LNCAP (cell line): ENCODE measurements at regions not wholly inside any gene's neighbourhood (a gene's known extent, or its start where the extent isn't known, plus 50 kb on each side); places are given as distances from the start of the nearest gene placed in this dataset.

Experiments
- CTCF ChIP-seq: fragments of 450-650 bp; IDR thresholded peaks from 2 replicates; pipeline ENCODE4 v1.5.1; 2017; ENCODE audit warnings: mild to moderate bottlenecking

- TF ChIP-seq CTCF = no peak
These were observed 543.2 kb upstream of the TBX3 start for GRCh38 chr12:115227137-115227615.

DNA sequence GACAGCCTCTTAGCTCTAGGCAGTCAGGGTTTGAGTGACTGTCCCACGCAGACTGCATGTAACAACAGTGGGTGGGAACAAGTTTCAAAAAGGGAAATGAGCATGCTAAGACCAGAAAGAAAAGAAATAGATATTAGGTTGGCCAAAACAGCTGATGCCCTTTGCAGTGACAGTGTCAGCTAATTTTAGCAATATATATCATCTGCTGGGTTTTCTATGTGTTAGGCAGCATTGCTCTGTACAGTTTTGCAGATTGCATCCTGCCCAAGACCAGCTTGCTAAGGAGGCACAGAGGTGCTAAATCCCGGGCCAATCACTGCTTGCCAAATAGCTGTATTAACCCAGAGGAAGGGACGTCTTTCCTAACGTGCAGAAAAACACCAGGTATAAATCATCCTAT is 541.9 kb upstream of the TBX3 start:
- TF ChIP-seq CTCF = no peak

GRCh38 chr12:115223991-115224390 is 540.0 kb upstream of the TBX3 start:
- no peak for TF ChIP-seq CTCF

DNA sequence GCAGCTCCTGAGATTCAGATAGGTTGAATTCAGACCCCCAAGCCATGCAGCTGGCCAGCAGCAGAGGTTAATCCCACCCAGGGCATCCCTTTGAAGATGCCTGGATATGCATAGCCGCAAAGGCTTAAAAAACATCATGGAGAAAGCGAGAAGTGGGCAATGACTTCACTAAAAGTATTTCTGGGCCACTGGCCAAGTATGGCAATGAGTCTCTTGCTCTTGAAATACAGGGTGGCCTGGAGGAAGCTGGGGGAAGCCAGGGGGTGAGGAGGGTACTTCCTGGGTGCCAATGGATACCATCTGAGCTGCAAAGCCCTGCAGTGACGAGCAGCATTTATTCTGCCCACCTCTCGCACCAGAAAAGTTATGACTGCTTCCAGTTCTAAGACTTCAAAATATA is 539.3 kb upstream of the TBX3 start:
- no peak for TF ChIP-seq CTCF

DNA sequence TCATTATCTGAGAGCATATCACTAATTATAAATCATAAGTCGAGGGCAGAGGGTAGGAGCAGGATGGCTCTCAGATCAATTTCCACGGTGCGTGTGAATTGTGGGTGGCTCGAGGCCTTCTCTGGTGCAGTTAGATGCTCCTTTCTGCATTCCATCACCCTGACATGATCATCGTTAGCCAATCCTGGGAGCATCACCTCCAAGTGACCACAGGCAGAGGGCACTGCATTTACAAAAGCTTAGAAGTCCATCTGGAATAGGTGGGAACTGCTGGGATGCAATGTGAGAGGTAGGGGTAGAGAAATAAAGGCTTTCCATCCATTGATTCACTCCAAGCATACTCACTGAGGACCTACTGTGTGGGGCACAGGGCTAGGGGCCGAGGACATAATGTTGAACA is 538.2 kb upstream of the TBX3 start:
- no peak for TF ChIP-seq CTCF

DNA sequence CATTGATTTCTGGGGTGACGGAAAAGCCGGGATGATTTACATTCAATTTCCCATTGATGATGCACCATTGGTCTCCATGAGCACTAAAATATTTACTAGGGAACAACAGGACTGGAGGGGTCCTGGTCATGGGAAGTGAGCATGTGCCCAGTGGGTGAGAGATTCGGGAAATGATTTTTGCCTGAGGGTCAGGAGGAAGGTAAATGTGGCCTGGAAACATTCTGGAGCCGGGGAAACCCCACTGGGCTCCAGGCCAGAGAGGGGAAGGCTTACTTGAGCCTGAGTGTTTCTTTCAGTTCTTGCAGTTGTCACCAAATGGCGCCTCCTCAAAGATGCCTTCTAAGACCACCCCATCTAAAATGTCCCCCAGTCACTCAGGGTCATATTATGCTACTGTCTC is 532.3 kb upstream of the TBX3 start:
- no peak for TF ChIP-seq CTCF

DNA sequence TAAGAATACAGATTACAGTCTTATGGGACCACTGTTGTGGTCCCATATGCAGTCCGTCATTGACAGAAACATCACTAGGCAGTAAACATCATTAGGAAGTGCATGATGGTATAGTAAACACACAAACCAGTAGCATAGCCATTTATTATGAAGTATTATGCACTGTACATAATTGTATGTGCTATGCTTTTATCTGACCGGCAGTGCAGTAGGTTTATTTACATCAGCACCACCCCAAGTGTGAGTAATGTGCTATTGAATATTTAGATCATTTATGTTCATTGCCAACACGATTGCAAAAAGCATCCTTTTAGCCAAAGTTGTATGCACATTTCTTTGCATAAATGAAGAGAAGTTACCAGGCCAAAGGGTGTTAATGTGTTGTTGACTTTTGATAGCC is 531.6 kb upstream of the TBX3 start:
- no peak for TF ChIP-seq CTCF

- TF ChIP-seq CTCF = no peak
These were observed 529.6 kb upstream of the TBX3 start for GRCh38 chr12:115213538-115214016.
